Heart right ventricle (tissue), 16 donors: ENCODE measurements at regions not wholly inside any gene's neighbourhood (a gene's known extent, or its start where the extent isn't known, plus 50 kb on each side); places are given as distances from the start of the nearest gene placed in this dataset.

Source experiments
- ATAC-seq, 8 donors: fragments of 200-7000 bp; cut with Tn5 transposase; one replicate each; pipeline ENCODE4 v1.9.1; 2020; ENCODE audit warnings: mild to moderate bottlenecking in 8 of 8, moderate library complexity in 8 of 8, moderate number of reproducible peaks in 1 of 8
- DNase-seq, 2 donors: peaks; one replicate each; pipeline ENCODE4 v3.0.0-alpha.2; 2020
- H3K27ac ChIP-seq, 10 donors: fragments of 200-600 bp; sonication (generic) in 2 of 10; one replicate each; pipeline versions ENCODE4 v1.5.0 to v1.8.0; 2020 to 2022; ENCODE audit warnings: mild to moderate bottlenecking in 3 of 10
- H3K27me3 ChIP-seq, 7 donors: fragments of 200-600 bp; one replicate each; pipeline ENCODE4 v1.8.0; 2021 to 2022; ENCODE audit warnings: mild to moderate bottlenecking in 2 of 7
- H3K36me3 ChIP-seq, 9 donors: fragments of 200-600 bp; sonication (generic) in 1 of 9; one replicate each; pipeline versions ENCODE4 v1.5.0 to v1.8.0; 2020 to 2022; ENCODE audit warnings: mild to moderate bottlenecking in 2 of 9
- H3K4me1 ChIP-seq, 9 donors: fragments of 200-600 bp; sonication (generic) in 1 of 9; one replicate each; pipeline versions ENCODE4 v1.5.0 to v1.8.0; 2020 to 2022; ENCODE audit warnings: mild to moderate bottlenecking in 4 of 9
- H3K4me3 ChIP-seq, 10 donors: fragments of 200-600 bp; sonication (generic) in 2 of 10; one replicate each; pipeline versions ENCODE4 v1.5.0 to v1.8.0; 2020 to 2022; ENCODE audit warnings: mild to moderate bottlenecking in 7 of 10, moderate library complexity in 2 of 10
- H3K9me3 ChIP-seq, 11 donors: fragments of 200-600 bp in 10 of 11; sonication (generic) in 2 of 11; one replicate each; pipeline versions ENCODE4 v1.5.0 to v1.8.0; 2013 to 2022; ENCODE audit warnings: mild to moderate bottlenecking in 2 of 11, control low read depth in 1 of 11, moderate library complexity in 1 of 11
- WGBS, 2 donors: extraction: QIAGEN DNeasy Blood & Tissue Kit; methylation state at CpG; one replicate each; pipeline ENCODE4 v1.1.7; 2013; ENCODE audit warnings: inconsistent platforms in 1 of 2; 5-methylcytosine and 5-hydroxymethylcytosine counted together
- intact Hi-C, 10 donors: fragments of 100-400 bp; cut with DNase I; formaldehyde crosslinking; loops; one replicate each; pipeline versions ENCODE4 v1.11.1 to v1.14.2; 2022
- TF ChIP-seq, protein P1 (sequence below), 9 donors: fragments of 200-600 bp; sonication (generic) in 2 of 9; IDR thresholded peaks; one replicate each; pipeline versions ENCODE4 v1.5.0 to v1.8.0; 2021 to 2022; ENCODE audit warnings: antibody characterized with exemption in 9 of 9, mild to moderate bottlenecking in 5 of 9, moderate library complexity in 1 of 9
- donor health status: Arrhythmogenic right ventricular cardiomyopathy.
- donor health status: ischemic (EF 13 %, LVEDD 7.1; RV severe dilation, severe dysfunction).
- donor health status: healthy with polysubstance abuse.
- donor health status: DM: no; HTN: yes; CAD: no.
- donor health status: DM: no; HTN: no; CAD: no.
- donor health status: ischemic (EF 25% LVEDD 6.9; RV normal size, moderate dysfunction).
- donor health status: ischemic (EF 25% LVEDD 5.7; RV mildly dilated, moderate dysfunction).
- donor health status: healthy.
- donor health status: DM: yes; HTN: yes; CAD: no.
- donor health status: Ischemic cardiomyopathy.
- donor health status: ischemic (EF 35%, LVEDD 5.7; RV mildly dilated, moderate dysfunction).
- donor health status: nonischemic (EF 11% LVEDD 7.7; RV severe dilation, severe dysfunction).
- donor health status: DM: yes; HTN: yes; CAD: no.
- donor health status: PGD.
- donor health status: ischemic (EF 29% LVEDD 5.4; RV normal size, mild dysfunction).
- donor health status: nonischemic (EF 23%, LVEDD 6.1; RV moderate dilation, normal function).

- no peaks in the 10 kb centered on the region for H3K9me3 ChIP-seq
- no peak overlapping the region for H3K4me3 ChIP-seq
- no peak overlapping the region for H3K27ac ChIP-seq
- no peaks in the 10 kb centered on the region for H3K27me3 ChIP-seq
- H3K4me1 ChIP-seq, result peaks cover 0 to 4% (median 0%) of the 10 kb centered on the region in 9 donors
- intact Hi-C loops, result loop anchor here in 1 of 10 donors (10.0 kb wide), 1 partner anchor 90 kb away; no protein-coding TSS in a partner anchor
- TF ChIP-seq, protein P1, sequence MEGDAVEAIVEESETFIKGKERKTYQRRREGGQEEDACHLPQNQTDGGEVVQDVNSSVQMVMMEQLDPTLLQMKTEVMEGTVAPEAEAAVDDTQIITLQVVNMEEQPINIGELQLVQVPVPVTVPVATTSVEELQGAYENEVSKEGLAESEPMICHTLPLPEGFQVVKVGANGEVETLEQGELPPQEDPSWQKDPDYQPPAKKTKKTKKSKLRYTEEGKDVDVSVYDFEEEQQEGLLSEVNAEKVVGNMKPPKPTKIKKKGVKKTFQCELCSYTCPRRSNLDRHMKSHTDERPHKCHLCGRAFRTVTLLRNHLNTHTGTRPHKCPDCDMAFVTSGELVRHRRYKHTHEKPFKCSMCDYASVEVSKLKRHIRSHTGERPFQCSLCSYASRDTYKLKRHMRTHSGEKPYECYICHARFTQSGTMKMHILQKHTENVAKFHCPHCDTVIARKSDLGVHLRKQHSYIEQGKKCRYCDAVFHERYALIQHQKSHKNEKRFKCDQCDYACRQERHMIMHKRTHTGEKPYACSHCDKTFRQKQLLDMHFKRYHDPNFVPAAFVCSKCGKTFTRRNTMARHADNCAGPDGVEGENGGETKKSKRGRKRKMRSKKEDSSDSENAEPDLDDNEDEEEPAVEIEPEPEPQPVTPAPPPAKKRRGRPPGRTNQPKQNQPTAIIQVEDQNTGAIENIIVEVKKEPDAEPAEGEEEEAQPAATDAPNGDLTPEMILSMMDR (IDR thresholded peaks at IDR 0.05), result no peak
- H3K36me3 ChIP-seq, result no peaks in the 10 kb centered on the region
- 46 to 53% methylated on average over 4 of the region's 4 CpGs for WGBS, 2 donors
- DNase-seq (no peak), ATAC-seq (no peak)
These were observed 476.6 kb upstream of the WWC1 start for GRCh38 chr5:167814828-167815227.

DNA sequence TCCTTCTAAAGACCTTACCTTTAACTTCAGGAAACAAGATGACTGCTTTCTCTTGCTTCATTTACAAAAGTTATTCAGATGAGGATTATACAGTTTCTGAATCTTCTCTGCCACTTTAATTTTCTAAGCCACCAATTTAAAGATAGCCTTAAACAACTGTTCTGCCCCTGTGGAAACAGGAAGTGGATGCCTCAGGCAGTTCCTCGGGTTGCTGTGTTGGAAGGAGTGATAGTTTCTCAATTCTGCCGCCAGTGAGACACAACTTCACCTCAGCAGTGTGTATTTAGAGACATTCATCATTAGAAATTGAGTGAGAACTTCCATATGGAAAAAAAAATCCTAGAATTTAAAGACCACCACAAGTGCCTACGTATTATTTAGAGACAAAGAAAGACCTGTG, 475.1 kb upstream of the WWC1 start:
- intact Hi-C loops, result loop anchor here in 1 of 10 donors (10.0 kb wide), 1 partner anchor 88 kb away; no protein-coding TSS in a partner anchor
- Histone ChIP-seq H3K9me3 (no peaks in the 10 kb centered on the region), H3K36me3 (no peaks in the 10 kb centered on the region), H3K27ac (no peak overlapping the region), H3K4me3 (no peak overlapping the region), H3K27me3 (no peaks in the 10 kb centered on the region), H3K4me1 (peaks cover 0 to 4% (median 0%) of the 10 kb centered on the region in 9 donors)
- TF ChIP-seq, protein P1 (IDR thresholded peaks at IDR 0.05), result no peak
- ATAC-seq (no peak), DNase-seq (no peak)
- WGBS, 2 donors, result 54% methylated on average over 3 of the region's 3 CpGs

DNA sequence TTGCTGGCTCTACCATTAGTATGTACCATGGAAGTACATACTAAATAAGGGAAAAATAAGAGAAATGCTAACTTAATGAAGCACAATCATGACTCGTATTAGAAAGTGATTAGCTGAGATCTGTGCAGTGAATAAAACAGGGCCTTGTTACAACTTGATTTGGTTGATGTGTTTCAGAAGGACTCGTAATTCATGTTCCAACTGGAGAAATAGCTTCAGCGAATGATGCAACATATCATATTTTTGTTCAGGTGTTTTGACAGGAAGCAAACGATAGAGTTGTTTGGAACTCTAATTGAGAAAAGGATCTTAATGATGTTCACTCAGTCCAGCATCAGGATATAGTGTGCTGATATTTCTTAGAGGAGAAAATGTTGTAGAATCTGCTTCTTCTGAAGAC, 474.6 kb upstream of the WWC1 start:
- H3K27me3 ChIP-seq, result no peaks in the 10 kb centered on the region
- no peak for ATAC-seq
- no peaks in the 10 kb centered on the region for H3K36me3 ChIP-seq
- no peak overlapping the region for H3K4me3 ChIP-seq
- peaks cover 0 to 4% (median 0%) of the 10 kb centered on the region in 9 donors for H3K4me1 ChIP-seq
- no peak overlapping the region for H3K27ac ChIP-seq
- 89 to 91% methylated on average over 4 of the region's 4 CpGs for WGBS, 2 donors
- no peak for DNase-seq
- TF ChIP-seq, protein P1 (IDR thresholded peaks at IDR 0.05), result no peak
- intact Hi-C loops, result loop anchor here in 1 of 10 donors (10.0 kb wide), 1 partner anchor 88 kb away; no protein-coding TSS in a partner anchor
- H3K9me3 ChIP-seq, result no peaks in the 10 kb centered on the region

GRCh38 chr5:167819406-167819805, 472.0 kb upstream of the WWC1 start:
- DNase-seq (no peak), ATAC-seq (no peak)
- Histone ChIP-seq H3K4me1 (peaks cover 0 to 4% (median 0%) of the 10 kb centered on the region in 9 donors), H3K36me3 (no peaks in the 10 kb centered on the region), H3K27me3 (peaks cover 0 to 11% (median 0%) of the 10 kb centered on the region in 7 donors), H3K4me3 (no peak overlapping the region), H3K27ac (no peak overlapping the region), H3K9me3 (no peaks in the 10 kb centered on the region)
- intact Hi-C loops, result loop anchor here in 1 of 10 donors (10.0 kb wide), 1 partner anchor 85 kb away; no protein-coding TSS in a partner anchor
- TF ChIP-seq, protein P1 (IDR thresholded peaks at IDR 0.05), result no peak
- WGBS, 2 donors, result 76 to 84% methylated on average over 3 of the region's 3 CpGs
